ENCODE measurements at regions not wholly inside any gene's neighbourhood (a gene's known extent, or its start where the extent isn't known, plus 50 kb on each side); places are given as distances from the start of the nearest gene placed in this dataset.
"Not testable (repeated sequence)": the region's sequence is repeated elsewhere in the genome, so short reads cannot be mapped to it uniquely, and the experiment has no call there.

- TF ChIP-seq CTCF (IDR thresholded peaks at IDR 0.05; ENCODE audit: borderline replicate concordance, control extremely low read depth, extremely low read depth, insufficient read depth, missing control alignments), result no peak
- no peak for DNase-seq (ENCODE audit: low spot score)
- in situ Hi-C loops (cut with MboI; ENCODE audit: low sequenced_read_pairs, unreplicated experiment), result no loop called here
Observed at GRCh38 chr6:99146711-99147110, 199.0 kb upstream of the FBXL4 start.

GRCh38 chr6:99145738-99146137 lies 198.0 kb upstream of the FBXL4 start:
- in situ Hi-C loops (cut with MboI; ENCODE audit: low sequenced_read_pairs, unreplicated experiment), result no loop called here
- DNase-seq (ENCODE audit: low spot score), result no peak

GRCh38 chr6:99143108-99143861 lies 195.5 kb upstream of the FBXL4 start:
- in situ Hi-C loops (cut with MboI; ENCODE audit: low sequenced_read_pairs, unreplicated experiment), result no loop called here
- no peak for DNase-seq (ENCODE audit: low spot score)
- no peak for TF ChIP-seq CTCF (IDR thresholded peaks at IDR 0.05; ENCODE audit: borderline replicate concordance, control extremely low read depth, extremely low read depth, insufficient read depth, missing control alignments)

More at GRCh38 chr6:99145738-99146137, 198.0 kb upstream of the FBXL4 start:
- no peak for TF ChIP-seq CTCF (IDR thresholded peaks at IDR 0.05; ENCODE audit: borderline replicate concordance, control extremely low read depth, extremely low read depth, insufficient read depth, missing control alignments)

GRCh38 chr6:99141906-99142305 lies 194.2 kb upstream of the FBXL4 start:
- in situ Hi-C loops (cut with MboI; ENCODE audit: low sequenced_read_pairs, unreplicated experiment); DNase-seq (ENCODE audit: low spot score): not testable (repeated sequence)

GRCh38 chr6:99138445-99138844 lies 190.7 kb upstream of the FBXL4 start:
- TF ChIP-seq CTCF (IDR thresholded peaks at IDR 0.05; ENCODE audit: borderline replicate concordance, control extremely low read depth, extremely low read depth, insufficient read depth, missing control alignments), result no peak
- no peak for DNase-seq (ENCODE audit: low spot score)

GRCh38 chr6:99137314-99137713 lies 189.6 kb upstream of the FBXL4 start:
- in situ Hi-C loops (cut with MboI; ENCODE audit: low sequenced_read_pairs, unreplicated experiment), result no loop called here
- no peak for TF ChIP-seq CTCF (IDR thresholded peaks at IDR 0.05; ENCODE audit: borderline replicate concordance, control extremely low read depth, extremely low read depth, insufficient read depth, missing control alignments)
- no peak for DNase-seq (ENCODE audit: low spot score)

More at GRCh38 chr6:99138445-99138844, 190.7 kb upstream of the FBXL4 start:
- in situ Hi-C loops (cut with MboI; ENCODE audit: low sequenced_read_pairs, unreplicated experiment), result no loop called here

- TF ChIP-seq CTCF (IDR thresholded peaks at IDR 0.05; ENCODE audit: borderline replicate concordance, control extremely low read depth, extremely low read depth, insufficient read depth, missing control alignments), result no peak
- DNase-seq (ENCODE audit: low spot score), result no peak
- in situ Hi-C loops (cut with MboI; ENCODE audit: low sequenced_read_pairs, unreplicated experiment), result no loop called here
Observed at GRCh38 chr6:99136488-99136887, 188.7 kb upstream of the FBXL4 start.
